H1 (cell line): ENCODE measurements at regions not wholly inside any gene's neighbourhood (a gene's known extent, or its start where the extent isn't known, plus 50 kb on each side); places are given as distances from the start of the nearest gene placed in this dataset.

Source experiments
- CTCF ChIA-PET: fragments of 300-600 bp; sonication (Branson Sonifier 250); formaldehyde crosslinking; loops from one replicate; lab custom pipeline; 2021; ENCODE audit not compliant: partially characterized antibody; lab: Charles Lee
- POLR2A ChIA-PET: fragments of 300-600 bp; sonication (Branson Sonifier 250); formaldehyde crosslinking; loops from one replicate; lab custom pipeline; 2021; ENCODE audit warnings: inconsistent platforms; ENCODE audit not compliant: partially characterized antibody; lab: Charles Lee
- DNase-seq, 2 experiments: peaks; one replicate each; pipeline versions ENCODE4 v3.0.0 to v3.0.0-alpha.2; 2010 to 2022; ENCODE audit warnings: low spot score in 2 of 2, low read depth in 1 of 2, mixed read lengths in 1 of 2
- FAIRE-seq: peaks from 2 replicates; lab custom pipeline; 2011; peaks lifted over from hg19 to GRCh38; lab: Jason Lieb, UNC
- H2AFZ ChIP-seq: 2 replicates; pipeline ENCODE4 v1.8.1; 2012; ENCODE audit warnings: low read length, inconsistent platforms
- H2AK5ac ChIP-seq: 2 replicates; pipeline ENCODE4 v1.6.1; 2013; ENCODE audit warnings: low read depth, low read length
- H2BK120ac ChIP-seq: replicated peaks from 2 replicates; pipeline ENCODE3; 2013; ENCODE audit warnings: low read depth, low read length, inconsistent platforms
- H2BK12ac ChIP-seq: 2 replicates; pipeline ENCODE4 v1.6.1; 2013; ENCODE audit warnings: low read depth, low read length
- H2BK15ac ChIP-seq: 2 replicates; pipeline ENCODE4 v1.6.1; 2013; ENCODE audit warnings: low read length
- H2BK20ac ChIP-seq: 2 replicates; pipeline ENCODE4 v1.6.1; 2013; ENCODE audit warnings: low read length
- H2BK5ac ChIP-seq: 2 replicates; pipeline ENCODE4 v1.6.1; 2013; ENCODE audit warnings: low read depth, low read length
- H3K14ac ChIP-seq: 2 replicates; pipeline ENCODE4 v1.6.1; 2013; ENCODE audit warnings: inconsistent platforms; ENCODE audit not compliant: insufficient read length
- H3K18ac ChIP-seq: 2 replicates; pipeline ENCODE4 v1.6.1; 2013; ENCODE audit warnings: low read length; ENCODE audit errors: extremely low read depth
- H3K23ac ChIP-seq: 2 replicates; pipeline ENCODE4 v1.6.1; 2013; ENCODE audit warnings: inconsistent platforms; ENCODE audit not compliant: insufficient read length
- H3K23me2 ChIP-seq: 2 replicates; pipeline ENCODE4 v1.6.1; 2013; ENCODE audit warnings: low read depth, low read length
- H3K27ac ChIP-seq: 2 replicates; pipeline ENCODE4 v1.6.1; 2011; ENCODE audit warnings: low read depth, low read length, inconsistent platforms
- H3K27me3 ChIP-seq, 4 experiments: replicated peaks in 1 of 4; 1 replicate in 1 of 4; 2 replicates in 3 of 4; pipeline versions ENCODE4 v1.6.1 to v1.8.1; 2011 to 2013; ENCODE audit warnings: low read length in 3 of 4, mild to moderate bottlenecking in 3 of 4, inconsistent platforms in 2 of 4, mixed read lengths in 2 of 4, moderate library complexity in 1 of 4; ENCODE audit not compliant: control insufficient read depth in 3 of 4, insufficient read depth in 3 of 4; ENCODE audit errors: extremely low read depth in 1 of 4
- H3K36me3 ChIP-seq, 4 experiments: 2 replicates each; pipeline versions ENCODE4 v1.6.1 to v1.8.1; 2011 to 2013; ENCODE audit warnings: mild to moderate bottlenecking in 4 of 4, low read length in 3 of 4, moderate library complexity in 2 of 4, control low read depth in 1 of 4, inconsistent platforms in 1 of 4; ENCODE audit not compliant: insufficient read depth in 4 of 4, control insufficient read depth in 2 of 4
- H3K4ac ChIP-seq: replicated peaks from 2 replicates; pipeline ENCODE3; 2013; ENCODE audit warnings: low read length, low read depth, mixed read lengths, inconsistent platforms; ENCODE audit not compliant: insufficient read length
- H3K4me1 ChIP-seq, 4 experiments: replicated peaks in 1 of 4; 1 replicate in 1 of 4; 2 replicates in 3 of 4; pipeline versions ENCODE4 v1.6.1 to v1.8.1; 2011 to 2013; ENCODE audit warnings: low read length in 3 of 4, inconsistent platforms in 2 of 4, mixed read lengths in 1 of 4; ENCODE audit not compliant: insufficient read depth in 4 of 4, control insufficient read depth in 3 of 4
- H3K4me2 ChIP-seq, 2 experiments: 2 replicates each; pipeline versions ENCODE4 v1.6.1 to v1.8.1; 2011 to 2013; ENCODE audit warnings: low read depth in 2 of 2, low read length in 2 of 2, control low read depth in 1 of 2, inconsistent platforms in 1 of 2, mild to moderate bottlenecking in 1 of 2; ENCODE audit not compliant: insufficient read depth in 1 of 2
- H3K4me3 ChIP-seq, 4 experiments: fragments of 200-600, 300-600 bp in 1 of 4; sonication (generic), shearing (Covaris generic), sonication (Bioruptor Twin) in 1 of 4; 2 replicates each; pipeline versions ENCODE4 v1.5.1 to v1.8.1; 2011 to 2016; ENCODE audit warnings: low read length in 4 of 4, low read depth in 3 of 4, control low read depth in 2 of 4, inconsistent platforms in 2 of 4, mild to moderate bottlenecking in 2 of 4, mixed read lengths in 1 of 4, moderate library complexity in 1 of 4; ENCODE audit not compliant: insufficient read depth in 2 of 4; ENCODE audit errors: extremely low read depth in 1 of 4
- H3K56ac ChIP-seq: replicated peaks from 2 replicates; pipeline ENCODE3; 2013; ENCODE audit warnings: low read depth, mild to moderate bottlenecking, mixed read lengths, low read length, inconsistent platforms; ENCODE audit not compliant: insufficient read length
- H3K79me1 ChIP-seq: 2 replicates; pipeline ENCODE4 v1.6.1; 2013; ENCODE audit warnings: low read depth, low read length, control low read depth
- H3K79me2 ChIP-seq, 2 experiments: 2 replicates each; pipeline versions ENCODE4 v1.6.1 to v1.8.1; 2012 to 2013; ENCODE audit warnings: low read length in 2 of 2, mild to moderate bottlenecking in 2 of 2, inconsistent platforms in 1 of 2; ENCODE audit not compliant: insufficient read depth in 2 of 2, control insufficient read depth in 1 of 2
- H3K9ac ChIP-seq, 4 experiments: replicated peaks in 1 of 4; 1 replicate in 1 of 4; 2 replicates in 3 of 4; pipeline versions ENCODE4 v1.6.1 to v1.8.1; 2011 to 2013; ENCODE audit warnings: low read depth in 3 of 4, low read length in 3 of 4, control low read depth in 2 of 4, mild to moderate bottlenecking in 2 of 4, moderate library complexity in 2 of 4, inconsistent platforms in 1 of 4; ENCODE audit errors: extremely low read depth in 1 of 4
- H3K9me3 ChIP-seq, 2 experiments: 2 replicates each; pipeline versions ENCODE4 v1.6.1 to v1.8.1; 2012 to 2013; ENCODE audit warnings: mild to moderate bottlenecking in 2 of 2, moderate library complexity in 2 of 2, control low read depth in 1 of 2, inconsistent platforms in 1 of 2, low read depth in 1 of 2, low read length in 1 of 2, mixed read lengths in 1 of 2; ENCODE audit not compliant: insufficient read depth in 2 of 2
- H4K20me1 ChIP-seq, 2 experiments: replicated peaks in 1 of 2; 2 replicates each; pipeline versions ENCODE3 to v1.8.1; 2011 to 2013; ENCODE audit warnings: inconsistent platforms in 2 of 2, low read length in 2 of 2, mild to moderate bottlenecking in 1 of 2; ENCODE audit not compliant: insufficient read depth in 2 of 2, control insufficient read depth in 1 of 2
- H4K5ac ChIP-seq: 2 replicates; pipeline ENCODE4 v1.6.1; 2013; ENCODE audit warnings: low read length, low read depth, mixed read lengths, inconsistent platforms; ENCODE audit not compliant: insufficient read length
- H4K8ac ChIP-seq: 2 replicates; pipeline ENCODE4 v1.8.0; 2013; ENCODE audit warnings: mild to moderate bottlenecking, moderate library complexity, low read length, inconsistent platforms; ENCODE audit not compliant: insufficient read depth; ENCODE audit errors: extremely low read depth
- H4K91ac ChIP-seq: replicated peaks from 2 replicates; pipeline ENCODE3; 2013; ENCODE audit warnings: low read length, mixed read lengths, inconsistent platforms; ENCODE audit not compliant: insufficient read length
- BACH1 ChIP-seq: IDR thresholded peaks from 2 replicates; pipeline ENCODE4 v1.6.1; 2012; ENCODE audit warnings: low read length, improper control_type of control experiment
- CBX5 ChIP-seq: fragments of 300-800, 300-1000 bp; sonication (generic); IDR thresholded peaks from 2 replicates; pipeline ENCODE4 v1.7.1; 2016; ENCODE audit warnings: antibody characterized with exemption, low read length, low read depth
- CEBPB ChIP-seq: IDR thresholded peaks from 2 replicates; pipeline ENCODE4 v1.6.1; 2012; ENCODE audit warnings: low read depth, low read length
- CTBP2 ChIP-seq: IDR thresholded peaks from 2 replicates; pipeline ENCODE4 v1.7.0; 2011; ENCODE audit warnings: borderline replicate concordance, mild to moderate bottlenecking, moderate library complexity, mixed read lengths, low read length; ENCODE audit not compliant: insufficient read depth, insufficient read length
- JUN ChIP-seq: IDR thresholded peaks from 2 replicates; pipeline ENCODE4 v1.6.1; 2011; ENCODE audit warnings: low read depth, mild to moderate bottlenecking, improper control_type of control experiment, low read length
- NRF1 ChIP-seq: IDR thresholded peaks from 2 replicates; pipeline ENCODE4 v1.6.1; 2011; ENCODE audit warnings: mild to moderate bottlenecking, low read depth, low read length, improper control_type of control experiment
- RAD21 ChIP-seq, 2 experiments: IDR thresholded peaks in 1 of 2; conservative IDR thresholded peaks in 1 of 2; 2 replicates each; pipeline ENCODE4 v1.6.1; 2011; ENCODE audit warnings: low read depth in 2 of 2, low read length in 2 of 2, improper control_type of control experiment in 1 of 2, inconsistent platforms in 1 of 2, mild to moderate bottlenecking in 1 of 2, moderate library complexity in 1 of 2
- RBBP5 ChIP-seq: IDR thresholded peaks from 2 replicates; pipeline ENCODE4 v1.7.1; 2012; ENCODE audit warnings: low read depth, mild to moderate bottlenecking, inconsistent platforms, low read length, moderate library complexity, borderline replicate concordance
- SUZ12 ChIP-seq: fragments of 200-600 bp; sonication (generic); IDR thresholded peaks from 2 replicates; pipeline ENCODE4 v1.6.1; 2012; ENCODE audit warnings: mild to moderate bottlenecking, inconsistent platforms, low read length, moderate library complexity, mixed read lengths
- TCF12 ChIP-seq: IDR thresholded peaks from 2 replicates; pipeline ENCODE4 v1.6.1; 2011; ENCODE audit warnings: low read depth, mild to moderate bottlenecking, low read length
- TEAD4 ChIP-seq: IDR thresholded peaks from 2 replicates; pipeline ENCODE4 v1.6.1; 2012; ENCODE audit warnings: low read depth, low read length, inconsistent platforms, mixed read lengths
- WGBS, 2 experiments: shearing (Covaris generic) in 1 of 2; methylation state at CpG; one replicate each; pipeline versions ENCODE4 v1.1.6 to v1.1.7; 2013 to 2015; ENCODE audit warnings: low lambda C conversion rate in 2 of 2, mixed read lengths in 2 of 2, inconsistent platforms in 1 of 2, low coverage in 1 of 2, missing lambda C conversion rate in 1 of 2; ENCODE audit not compliant: insufficient replicate concordance in 2 of 2, insufficient coverage in 1 of 2, insufficient read length in 1 of 2; ENCODE audit errors: extremely low coverage in 1 of 2, missing lambda C conversion rate in 1 of 2; 5-methylcytosine and 5-hydroxymethylcytosine counted together

GRCh38 chr5:92070786-92071185, 687.7 kb upstream of the ARRDC3 start:
- Histone ChIP-seq H3K4me1 (no peaks in the 10 kb centered on the region), H3K56ac (no peak overlapping the region), H3K36me3 (peaks cover 0 to 4% (median 0%) of the 10 kb centered on the region in 4 experiments; a peak in 2 of 8 replicates), H2BK20ac (no peak overlapping the region), H3K79me1 (no peaks in the 10 kb centered on the region), H2BK15ac (no peak overlapping the region), H4K91ac (no peak overlapping the region), H3K18ac (no peak overlapping the region), H2BK12ac (no peak overlapping the region), H3K9ac (no peak overlapping the region), H3K9me3 (peaks cover 10 to 11% of the 10 kb centered on the region in 2 experiments), H3K4me3 (no peak overlapping the region), H2BK5ac (no peak overlapping the region), H3K4me2 (no peak overlapping the region), H4K20me1 (no peaks in the 10 kb centered on the region), H2BK120ac (no peak overlapping the region), H3K27ac (no peak overlapping the region), H3K4ac (no peak overlapping the region), H4K5ac (no peak overlapping the region), H3K27me3 (no peaks in the 10 kb centered on the region), H2AFZ (no peak overlapping the region), H3K23ac (no peak overlapping the region), H3K14ac (no peak overlapping the region), H4K8ac (no peak overlapping the region), H2AK5ac (no peak overlapping the region), H3K79me2 (no peaks in the 10 kb centered on the region), H3K23me2 (no peaks in the 10 kb centered on the region)
- POLR2A ChIA-PET: no interaction called here
- CTCF ChIA-PET: no interaction called here
- WGBS, 2 experiments: 93% methylated on average over 2 of the region's 2 CpGs; no CpG with 5 or more reads in 1 of the 2 experiments
- DNase-seq (no peak), FAIRE-seq (no peak)
- TF ChIP-seq CBX5 (no peak), JUN (no peak), SUZ12 (no peak), CTBP2 (no peak), BACH1 (no peak), RBBP5 (no peak), RAD21 (IDR thresholded peaks at IDR 0.05 in 1 of 2, conservative IDR thresholded peaks at IDR 0.05 in 1 of 2; ENCODE audit: low read depth in 2 of 2, low read length in 2 of 2) (no peak), TEAD4 (no peak), CEBPB (no peak), NRF1 (no peak), TCF12 (no peak)
